Transverse colon (tissue), 4 donors: ENCODE measurements at regions not wholly inside any gene's neighbourhood (a gene's known extent, or its start where the extent isn't known, plus 50 kb on each side); places are given as distances from the start of the nearest gene placed in this dataset.

Source experiments
- DNase-seq: peaks from one replicate; pipeline ENCODE4 v3.0.0-alpha.2; 2019
- H3K27ac ChIP-seq, 4 donors: fragments of 200-600 bp; sonication (generic); 2 replicates each; pipeline ENCODE4 v1.5.1; 2016 to 2018; ENCODE audit warnings: inconsistent platforms in 4 of 4
- H3K27me3 ChIP-seq: fragments of 200-600 bp; sonication (generic); 2 replicates; pipeline ENCODE4 v1.5.1; 2017; ENCODE audit warnings: inconsistent platforms
- H3K36me3 ChIP-seq, 4 donors: fragments of 200-600 bp; sonication (generic); 2 replicates each; pipeline ENCODE4 v1.5.1; 2017 to 2019; ENCODE audit warnings: inconsistent platforms in 4 of 4
- H3K4me1 ChIP-seq, 4 donors: fragments of 200-600 bp; sonication (generic); 2 replicates each; pipeline ENCODE4 v1.5.1; 2017 to 2020; ENCODE audit warnings: inconsistent platforms in 4 of 4
- H3K4me3 ChIP-seq, 4 donors: fragments of 200-600 bp; sonication (generic); 1 replicate in 1 of 4; 2 replicates in 3 of 4; pipeline versions ENCODE4 v1.5.1 to v1.6.1; 2017 to 2019; ENCODE audit warnings: inconsistent platforms in 4 of 4
- H3K9me3 ChIP-seq, 2 donors: fragments of 200-600 bp; sonication (generic); 2 replicates each; pipeline ENCODE4 v1.5.1; 2017 to 2019; ENCODE audit warnings: inconsistent platforms in 2 of 2
- CTCF ChIP-seq, 5 experiments: fragments of 200-600 bp in 3 of 5; fragments of 450-650 bp in 2 of 5; sonication (generic) in 3 of 5; IDR thresholded peaks; 1 replicate in 2 of 5; 2 replicates in 3 of 5; pipeline ENCODE4 v1.5.1; 2016 to 2017; ENCODE audit warnings: antibody characterized with exemption in 5 of 5, inconsistent platforms in 3 of 5, mild to moderate bottlenecking in 2 of 5, moderate library complexity in 1 of 5
- EP300 ChIP-seq: sonication (generic); formaldehyde crosslinking; IDR thresholded peaks from one replicate; pipeline ENCODE4 v1.6.1; 2017; ENCODE audit warnings: antibody characterized with exemption, low read depth
- POLR2A ChIP-seq: fragments of 450-650 bp; IDR thresholded peaks from one replicate; pipeline ENCODE4 v1.6.1; 2016; ENCODE audit warnings: antibody characterized with exemption, mild to moderate bottlenecking, moderate library complexity
- POLR2AphosphoS5 ChIP-seq, 3 donors: sonication (generic); formaldehyde crosslinking; IDR thresholded peaks; one replicate each; pipeline ENCODE4 v1.6.1; 2016; ENCODE audit warnings: antibody characterized with exemption in 3 of 3
- WGBS, 2 donors: methylation state at CpG; one replicate each; pipeline ENCODE4 v1.1.5; 2018; ENCODE audit warnings: low coverage in 1 of 2; 5-methylcytosine and 5-hydroxymethylcytosine counted together
- in situ Hi-C, 4 donors: fragments of 200-750 bp; cut with MboI; loops; one replicate each; pipeline versions ENCODE4 v1.15.0 to v1.15.1; 2017; ENCODE audit warnings: low sequenced_read_pairs in 3 of 4, low pct_ligation_motif_present in 1 of 4, low pct_unique_long_range_greater_than_20kb in 1 of 4
- intact Hi-C: fragments of 100-400 bp; cut with DNase I; formaldehyde crosslinking; loops from one replicate; pipeline ENCODE4 v1.15.1; 2023; ENCODE audit warnings: low total_unique reads

GRCh38 chr22:49021926-49022815, 805.5 kb downstream of the BRD1 start:
- H3K4me3 ChIP-seq, result no peak overlapping the region
- DNase-seq, result no peak
- in situ Hi-C loops (no loop called here), intact Hi-C loops (no loop called here)
- no peak for TF ChIP-seq POLR2AphosphoS5 (IDR thresholded peaks at IDR 0.05)
- TF ChIP-seq POLR2A, result no peak
- TF ChIP-seq CTCF (IDR thresholded peaks at IDR 0.05), result no peak
- TF ChIP-seq EP300, result no peak
- H3K27me3 ChIP-seq, result no peaks in the 10 kb centered on the region
- WGBS, 2 donors, result 75% methylated on average over 23 of the region's 23 CpGs; no CpG with 5 or more reads in 1 of the 2 donors
- no peaks in the 10 kb centered on the region for H3K9me3 ChIP-seq
- H3K27ac ChIP-seq, result no peak overlapping the region
- H3K36me3 ChIP-seq, result no peaks in the 10 kb centered on the region
- no peaks in the 10 kb centered on the region for H3K4me1 ChIP-seq

GRCh38 chr22:49021131-49021925, 806.3 kb downstream of the BRD1 start:
- intact Hi-C loops, result no loop called here
- in situ Hi-C loops, result no loop called here
- no peaks in the 10 kb centered on the region for H3K36me3 ChIP-seq
- no peak for TF ChIP-seq CTCF (IDR thresholded peaks at IDR 0.05)
- no peak overlapping the region for H3K27ac ChIP-seq
- no peaks in the 10 kb centered on the region for H3K9me3 ChIP-seq
- no peak for DNase-seq
- no peaks in the 10 kb centered on the region for H3K27me3 ChIP-seq
- WGBS, 2 donors, result 71% methylated on average over 22 of the region's 27 CpGs; no CpG with 5 or more reads in 1 of the 2 donors
- no peak overlapping the region for H3K4me3 ChIP-seq
- H3K4me1 ChIP-seq, result no peaks in the 10 kb centered on the region

- H3K4me3 ChIP-seq, result no peak overlapping the region
- intact Hi-C loops, result no loop called here
- H3K4me1 ChIP-seq, result no peaks in the 10 kb centered on the region
- no peak for DNase-seq
- no peaks in the 10 kb centered on the region for H3K9me3 ChIP-seq
- WGBS, 2 donors, result 60 to 73% methylated on average over 1 to 15 of the region's 15 CpGs
- H3K27ac ChIP-seq, result no peak overlapping the region
- no peak for TF ChIP-seq CTCF (IDR thresholded peaks at IDR 0.05)
- TF ChIP-seq POLR2A, result no peak
- TF ChIP-seq EP300, result no peak
- no peak for TF ChIP-seq POLR2AphosphoS5 (IDR thresholded peaks at IDR 0.05)
- no peaks in the 10 kb centered on the region for H3K27me3 ChIP-seq
- H3K36me3 ChIP-seq, result no peaks in the 10 kb centered on the region
- in situ Hi-C loops, result no loop called here
These were observed 807.6 kb downstream of the BRD1 start for GRCh38 chr22:49019737-49020713.

GRCh38 chr22:49018601-49019000, 809.1 kb downstream of the BRD1 start:
- 86% methylated on average over 12 of the region's 12 CpGs; no CpG with 5 or more reads in 1 of the 2 donors for WGBS, 2 donors

More at GRCh38 chr22:49018601-49019000, 809.1 kb downstream of the BRD1 start:
- H3K4me3 ChIP-seq, result no peak overlapping the region
- DNase-seq, result no peak
- no peaks in the 10 kb centered on the region for H3K4me1 ChIP-seq
- no peaks in the 10 kb centered on the region for H3K27me3 ChIP-seq
- TF ChIP-seq CTCF (IDR thresholded peaks at IDR 0.05), result no peak
- TF ChIP-seq EP300, result no peak
- TF ChIP-seq POLR2AphosphoS5 (IDR thresholded peaks at IDR 0.05), result no peak
- no peak for TF ChIP-seq POLR2A
- no peak overlapping the region for H3K27ac ChIP-seq
- no peaks in the 10 kb centered on the region for H3K36me3 ChIP-seq
- intact Hi-C loops (no loop called here), in situ Hi-C loops (no loop called here)
- H3K9me3 ChIP-seq, result no peaks in the 10 kb centered on the region
